SK-N-SH (cell line): ENCODE measurements at regions not wholly inside any gene's neighbourhood (a gene's known extent, or its start where the extent isn't known, plus 50 kb on each side); places are given as distances from the start of the nearest gene placed in this dataset.

Experiments used
- CTCF ChIA-PET: fragments of 300-600, 350-600 bp; formaldehyde crosslinking; extraction: SDS; loops from one replicate; lab custom pipeline; 2021; lab: Yijun Ruan, JAX
- POLR2A ChIA-PET: fragments of 350-600 bp; sonication (Branson Sonifier 250); formaldehyde crosslinking; extraction: SDS; loops from one replicate; lab custom pipeline; 2020; ENCODE audit warnings: antibody characterized with exemption, inconsistent platforms; lab: Yijun Ruan, JAX
- DNase-seq: peaks from one replicate; pipeline ENCODE4 v3.0.0; 2012
- H2AFZ ChIP-seq: fragments of 200-600 bp; sonication (generic); 2 replicates; pipeline ENCODE4 v1.8.1; 2016; ENCODE audit warnings: antibody characterized with exemption, mild to moderate bottlenecking, low read depth
- H3F3A ChIP-seq: fragments of 200-600 bp; sonication (generic); replicated peaks from 2 replicates; pipeline ENCODE3; 2016; ENCODE audit warnings: antibody characterized with exemption, mild to moderate bottlenecking; ENCODE audit not compliant: insufficient read depth
- H3K27ac ChIP-seq, 2 experiments: fragments of 200-500 bp in 1 of 2; fragments of 200-600 bp in 1 of 2; sonication (Bioruptor generic) in 1 of 2; sonication (generic), shearing (Covaris generic) in 1 of 2; 2 replicates each; pipeline versions ENCODE4 v1.5.1 to v1.6.1; 2014 to 2016; ENCODE audit warnings: low read depth in 2 of 2, inconsistent platforms in 1 of 2, low read length in 1 of 2, mild to moderate bottlenecking in 1 of 2, mixed read lengths in 1 of 2
- H3K27me3 ChIP-seq: fragments of 200-600 bp; sonication (generic), shearing (Covaris generic); 2 replicates; pipeline ENCODE4 v1.6.1; 2016; ENCODE audit warnings: mixed run types; ENCODE audit not compliant: insufficient read depth
- H3K36me3 ChIP-seq, 2 experiments: fragments of 200-500 bp in 1 of 2; fragments of 200-600 bp in 1 of 2; sonication (Bioruptor generic) in 1 of 2; sonication (generic) in 1 of 2; replicated peaks in 1 of 2; 2 replicates each; pipeline versions ENCODE3 to v1.5.1; 2014 to 2016; ENCODE audit warnings: low read length in 1 of 2, mild to moderate bottlenecking in 1 of 2; ENCODE audit not compliant: insufficient read depth in 2 of 2, control insufficient read depth in 1 of 2
- H3K4me1 ChIP-seq, 2 experiments: fragments of 200-500 bp in 1 of 2; fragments of 200-600 bp in 1 of 2; sonication (Bioruptor generic) in 1 of 2; sonication (generic), shearing (Covaris generic) in 1 of 2; 2 replicates each; pipeline versions ENCODE4 v1.5.1 to v1.6.1; 2014 to 2016; ENCODE audit warnings: low read depth in 1 of 2, low read length in 1 of 2, mixed run types in 1 of 2; ENCODE audit not compliant: insufficient read depth in 2 of 2, control insufficient read depth in 1 of 2
- H3K4me2 ChIP-seq: fragments of 200-600 bp; sonication (generic), shearing (Covaris generic); 2 replicates; pipeline ENCODE4 v1.6.1; 2017; ENCODE audit warnings: mixed run types
- H3K4me3 ChIP-seq, 2 experiments: fragments of 200-500 bp in 1 of 2; fragments of 200-600 bp in 1 of 2; sonication (Bioruptor generic) in 1 of 2; sonication (generic), shearing (Covaris generic) in 1 of 2; 2 replicates each; pipeline versions ENCODE4 v1.5.1 to v1.8.1; 2014 to 2016; ENCODE audit warnings: low read depth in 2 of 2, inconsistent platforms in 1 of 2, low read length in 1 of 2, mild to moderate bottlenecking in 1 of 2, mixed read lengths in 1 of 2, moderate library complexity in 1 of 2
- H3K79me2 ChIP-seq: fragments of 200-600 bp; sonication (generic); 2 replicates; pipeline ENCODE4 v1.8.1; 2017; ENCODE audit warnings: mild to moderate bottlenecking; ENCODE audit not compliant: insufficient read depth
- H3K9ac ChIP-seq: fragments of 200-600 bp; sonication (generic); 2 replicates; pipeline ENCODE4 v1.6.1; 2017; ENCODE audit warnings: mixed run types
- H3K9me2 ChIP-seq: fragments of 200-600 bp; sonication (generic); 2 replicates; pipeline ENCODE4 v1.6.1; 2017; ENCODE audit warnings: mixed run types
- H3K9me3 ChIP-seq: fragments of 200-600 bp; sonication (generic); 2 replicates; pipeline ENCODE4 v1.6.1; 2017; ENCODE audit warnings: mixed run types, mild to moderate bottlenecking, moderate library complexity
- H4K20me1 ChIP-seq: fragments of 200-600 bp; sonication (generic); 2 replicates; pipeline ENCODE4 v1.6.1; 2017; ENCODE audit warnings: mild to moderate bottlenecking, mixed run types; ENCODE audit not compliant: insufficient read depth
- CHD2 ChIP-seq: fragments of 150-350 bp; IDR thresholded peaks from 2 replicates; pipeline ENCODE4 v1.6.1; 2018; ENCODE audit warnings: low read length; ENCODE audit not compliant: partially characterized antibody
- EZH2phosphoT487 ChIP-seq: fragments of 200-600 bp; sonication (generic); IDR thresholded peaks from 2 replicates; pipeline ENCODE4 v1.6.1; 2017; ENCODE audit warnings: low read depth, mixed run types, mild to moderate bottlenecking, antibody characterized with exemption, moderate library complexity, borderline replicate concordance
- GABPA ChIP-seq: IDR thresholded peaks from 2 replicates; pipeline ENCODE4 v1.4.0; 2012; ENCODE audit warnings: low read depth, mild to moderate bottlenecking
- GATA2 ChIP-seq: sonication (generic); formaldehyde crosslinking; IDR thresholded peaks from 2 replicates; pipeline ENCODE4 v1.5.0; 2020; ENCODE audit warnings: mild to moderate bottlenecking, missing genetic modification reagents
- NFIC ChIP-seq: IDR thresholded peaks from 2 replicates; pipeline ENCODE4 v1.4.0; 2012; ENCODE audit warnings: borderline replicate concordance
- POLR2AphosphoS5 ChIP-seq: IDR thresholded peaks from 2 replicates; pipeline ENCODE4 v1.6.1; 2012; ENCODE audit warnings: low read depth, low read length
- RCOR1 ChIP-seq: fragments of 150-350 bp; IDR thresholded peaks from 2 replicates; pipeline ENCODE4 v1.6.1; 2017; ENCODE audit warnings: antibody characterized with exemption, low read length
- RFX5 ChIP-seq: IDR thresholded peaks from 2 replicates; pipeline ENCODE4 v1.6.1; 2012; ENCODE audit warnings: mild to moderate bottlenecking, improper control_type of control experiment, low read length
- RXRA ChIP-seq: IDR thresholded peaks from 2 replicates; pipeline ENCODE4 v1.4.0; 2012; ENCODE audit warnings: low read depth, mild to moderate bottlenecking, borderline replicate concordance
- TEAD4 ChIP-seq: IDR thresholded peaks from 2 replicates; pipeline ENCODE4 v1.4.0; 2012; ENCODE audit warnings: mild to moderate bottlenecking, borderline replicate concordance; ENCODE audit not compliant: insufficient read depth
- YY1 ChIP-seq: IDR thresholded peaks from 2 replicates; pipeline ENCODE4 v1.4.0; 2012; ENCODE audit warnings: low read depth, mild to moderate bottlenecking
- TF ChIP-seq, protein P1 (sequence below): fragments of 150-350 bp; IDR thresholded peaks from 2 replicates; pipeline ENCODE4 v1.6.1; 2017; ENCODE audit warnings: antibody characterized with exemption, low read length, low read depth, borderline replicate concordance
- TF ChIP-seq, protein P2 (sequence below): fragments of 200-600 bp; sonication (generic); IDR thresholded peaks from 2 replicates; pipeline ENCODE4 v1.6.1; 2017; ENCODE audit warnings: antibody characterized with exemption, mild to moderate bottlenecking, moderate library complexity
- TF ChIP-seq, protein P3 (sequence below): fragments of 150-350 bp; IDR thresholded peaks from 2 replicates; pipeline ENCODE4 v1.6.1; 2016; ENCODE audit warnings: mild to moderate bottlenecking, low read depth, low read length

DNA sequence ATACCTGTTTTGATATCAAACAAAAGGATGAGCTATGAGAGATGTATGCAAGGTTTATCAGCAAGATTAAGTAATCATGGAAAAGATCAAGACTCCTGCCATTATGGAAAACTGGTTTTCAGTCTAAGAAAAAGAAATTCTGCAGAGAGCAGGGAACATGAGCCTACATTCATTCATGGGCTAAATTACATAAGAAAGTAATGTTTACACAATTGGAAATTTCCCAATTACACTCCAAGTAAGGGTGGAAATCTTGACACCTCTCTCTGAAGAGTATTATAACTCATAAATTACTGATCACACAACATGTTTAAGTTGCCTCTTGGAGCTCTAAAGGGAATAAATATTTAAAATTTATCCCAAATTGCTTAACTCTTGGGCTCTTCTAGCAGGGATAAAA, 206.2 kb downstream of the SLC6A15 start:
- H2AFZ ChIP-seq: no peak overlapping the region
- H3K9me3 ChIP-seq: no peaks in the 10 kb centered on the region
- H3K9ac ChIP-seq: no peak overlapping the region
- TF ChIP-seq RFX5 (no peak), YY1 (no peak), POLR2AphosphoS5 (no peak), RXRA (no peak), GATA2 (CRISPR knock-in tag) (no peak), TEAD4 (no peak), EZH2phosphoT487 (no peak), NFIC (no peak), RCOR1 (no peak)
- TF ChIP-seq, protein P1, sequence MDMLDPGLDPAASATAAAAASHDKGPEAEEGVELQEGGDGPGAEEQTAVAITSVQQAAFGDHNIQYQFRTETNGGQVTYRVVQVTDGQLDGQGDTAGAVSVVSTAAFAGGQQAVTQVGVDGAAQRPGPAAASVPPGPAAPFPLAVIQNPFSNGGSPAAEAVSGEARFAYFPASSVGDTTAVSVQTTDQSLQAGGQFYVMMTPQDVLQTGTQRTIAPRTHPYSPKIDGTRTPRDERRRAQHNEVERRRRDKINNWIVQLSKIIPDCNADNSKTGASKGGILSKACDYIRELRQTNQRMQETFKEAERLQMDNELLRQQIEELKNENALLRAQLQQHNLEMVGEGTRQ: no peak
- TF ChIP-seq, protein P2, sequence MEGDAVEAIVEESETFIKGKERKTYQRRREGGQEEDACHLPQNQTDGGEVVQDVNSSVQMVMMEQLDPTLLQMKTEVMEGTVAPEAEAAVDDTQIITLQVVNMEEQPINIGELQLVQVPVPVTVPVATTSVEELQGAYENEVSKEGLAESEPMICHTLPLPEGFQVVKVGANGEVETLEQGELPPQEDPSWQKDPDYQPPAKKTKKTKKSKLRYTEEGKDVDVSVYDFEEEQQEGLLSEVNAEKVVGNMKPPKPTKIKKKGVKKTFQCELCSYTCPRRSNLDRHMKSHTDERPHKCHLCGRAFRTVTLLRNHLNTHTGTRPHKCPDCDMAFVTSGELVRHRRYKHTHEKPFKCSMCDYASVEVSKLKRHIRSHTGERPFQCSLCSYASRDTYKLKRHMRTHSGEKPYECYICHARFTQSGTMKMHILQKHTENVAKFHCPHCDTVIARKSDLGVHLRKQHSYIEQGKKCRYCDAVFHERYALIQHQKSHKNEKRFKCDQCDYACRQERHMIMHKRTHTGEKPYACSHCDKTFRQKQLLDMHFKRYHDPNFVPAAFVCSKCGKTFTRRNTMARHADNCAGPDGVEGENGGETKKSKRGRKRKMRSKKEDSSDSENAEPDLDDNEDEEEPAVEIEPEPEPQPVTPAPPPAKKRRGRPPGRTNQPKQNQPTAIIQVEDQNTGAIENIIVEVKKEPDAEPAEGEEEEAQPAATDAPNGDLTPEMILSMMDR: no peak
- ChIA-PET CTCF (interaction anchor here (1.2 kb wide), 1 partner anchor 20 kb away, joined by 4 read pairs; no protein-coding TSS in a partner anchor), POLR2A (no interaction called here)
- H3K36me3 ChIP-seq: no peaks in the 10 kb centered on the region
- H3K4me2 ChIP-seq: no peak overlapping the region
- no peaks in the 10 kb centered on the region for H3F3A ChIP-seq
- H3K4me1 ChIP-seq: peaks cover 0 to 3% of the 10 kb centered on the region in 2 experiments; a peak in 2 of 4 replicates
- H3K27me3 ChIP-seq: no peaks in the 10 kb centered on the region
- no peaks in the 10 kb centered on the region for H4K20me1 ChIP-seq
- H3K9me2 ChIP-seq: no peaks in the 10 kb centered on the region
- H3K27ac ChIP-seq: no peak overlapping the region
- no peaks in the 10 kb centered on the region for H3K79me2 ChIP-seq
- H3K4me3 ChIP-seq: no peak overlapping the region
- no peak for DNase-seq

DNA sequence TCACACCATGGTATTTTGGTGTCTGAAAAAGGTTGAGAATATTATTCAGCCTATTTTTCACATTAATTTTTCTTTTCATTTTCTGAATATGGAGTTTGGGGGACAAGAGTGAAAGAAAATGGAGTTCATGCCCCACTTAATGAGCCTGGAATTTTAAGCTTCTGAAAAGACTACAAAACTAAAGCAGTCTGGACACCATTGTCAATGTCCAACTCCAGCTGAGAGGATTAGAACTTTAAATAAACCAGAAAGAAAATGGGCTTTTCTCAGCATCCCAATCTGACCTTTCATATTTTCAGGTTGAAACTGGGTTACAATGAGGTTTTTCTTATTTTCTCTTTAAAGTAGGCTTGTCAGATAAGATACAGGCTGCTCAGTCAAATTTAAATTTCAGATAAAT, 207.7 kb downstream of the SLC6A15 start:
- H3K27me3 ChIP-seq: no peaks in the 10 kb centered on the region
- H2AFZ ChIP-seq: no peak overlapping the region
- ChIA-PET CTCF (interaction anchor here (0.6 kb wide), 1 partner anchor 325 kb away, joined by 3 read pairs; no protein-coding TSS in a partner anchor), POLR2A (no interaction called here)
- no peaks in the 10 kb centered on the region for H3K36me3 ChIP-seq
- DNase-seq: no peak
- H3K9me3 ChIP-seq: no peaks in the 10 kb centered on the region
- H3K9me2 ChIP-seq: no peaks in the 10 kb centered on the region
- H3K4me1 ChIP-seq: peaks cover 0 to 3% of the 10 kb centered on the region in 2 experiments; a peak in 2 of 4 replicates
- TF ChIP-seq CHD2 (no peak), NFIC (no peak), POLR2AphosphoS5 (no peak), GABPA (no peak)
- TF ChIP-seq, protein P3, sequence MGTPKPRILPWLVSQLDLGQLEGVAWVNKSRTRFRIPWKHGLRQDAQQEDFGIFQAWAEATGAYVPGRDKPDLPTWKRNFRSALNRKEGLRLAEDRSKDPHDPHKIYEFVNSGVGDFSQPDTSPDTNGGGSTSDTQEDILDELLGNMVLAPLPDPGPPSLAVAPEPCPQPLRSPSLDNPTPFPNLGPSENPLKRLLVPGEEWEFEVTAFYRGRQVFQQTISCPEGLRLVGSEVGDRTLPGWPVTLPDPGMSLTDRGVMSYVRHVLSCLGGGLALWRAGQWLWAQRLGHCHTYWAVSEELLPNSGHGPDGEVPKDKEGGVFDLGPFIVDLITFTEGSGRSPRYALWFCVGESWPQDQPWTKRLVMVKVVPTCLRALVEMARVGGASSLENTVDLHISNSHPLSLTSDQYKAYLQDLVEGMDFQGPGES: no peak
- TF ChIP-seq, protein P1: no peak
- H3K9ac ChIP-seq: no peak overlapping the region
- H3F3A ChIP-seq: no peaks in the 10 kb centered on the region
- no peak overlapping the region for H3K4me2 ChIP-seq
- no peaks in the 10 kb centered on the region for H4K20me1 ChIP-seq
- no peak overlapping the region for H3K27ac ChIP-seq
- H3K4me3 ChIP-seq: no peak overlapping the region
- H3K79me2 ChIP-seq: no peaks in the 10 kb centered on the region
